ENCODE measurements at regions not wholly inside any gene's neighbourhood (a gene's known extent, or its start where the extent isn't known, plus 50 kb on each side); places are given as distances from the start of the nearest gene placed in this dataset.
"Not testable (repeated sequence)": the region's sequence is repeated elsewhere in the genome, so short reads cannot be mapped to it uniquely, and the experiment has no call there.

DNA sequence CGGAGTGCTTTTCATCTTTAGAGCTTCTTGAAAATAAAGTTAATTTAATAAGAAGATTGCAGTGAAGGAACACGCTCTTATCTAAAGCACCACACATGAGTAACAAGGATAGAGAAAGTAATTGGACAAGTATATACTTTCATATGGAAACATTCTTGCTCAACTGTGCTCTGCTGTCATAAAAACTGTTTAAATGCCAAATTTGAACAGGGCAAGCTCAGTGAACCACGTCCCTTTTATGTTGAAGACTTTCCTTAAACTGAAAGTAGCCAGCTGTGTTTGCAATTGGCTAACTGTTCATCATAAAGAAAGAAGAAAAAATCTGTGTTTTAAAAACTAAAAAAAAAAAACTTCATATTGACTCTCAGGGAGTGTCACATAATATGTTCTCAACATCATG, 1610.7 kb upstream of the C9orf72 start:
- Mint-ChIP-seq H3K27me3 (no peaks in the 10 kb centered on the region), H3K27ac (no peak overlapping the region), H3K4me3 (no peak overlapping the region), H3K4me1 (no peaks in the 10 kb centered on the region), H3K36me3 (no peaks in the 10 kb centered on the region), H3K9me3 (peaks cover 0 to 2% (median 0%) of the 10 kb centered on the region in 9 donors)
- no peak for ATAC-seq
- POLR2A ChIA-PET = no interaction called here
- no peak for DNase-seq

DNA sequence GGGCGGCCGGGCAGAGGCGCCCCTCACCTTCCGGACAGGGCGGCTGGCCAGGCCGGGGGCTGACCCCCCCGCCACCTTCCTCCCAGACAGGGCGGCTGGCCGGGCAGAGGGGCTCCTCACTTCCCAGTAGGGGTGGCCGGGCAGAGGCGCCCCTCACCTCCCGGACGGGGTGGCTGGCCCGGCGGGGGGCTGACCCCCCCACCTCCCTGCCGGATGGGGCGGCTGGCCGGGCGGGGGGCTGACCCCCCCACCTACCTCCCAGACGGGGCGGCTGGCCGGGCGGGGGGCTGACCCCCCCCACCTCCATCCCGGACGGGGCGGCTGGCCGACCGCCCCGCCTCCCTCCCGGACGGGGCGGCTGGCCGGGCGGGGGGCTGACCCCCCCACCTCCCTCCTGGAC, 1615.5 kb upstream of the C9orf72 start:
- H3K9me3 Mint-ChIP-seq, H3K27me3 Mint-ChIP-seq, H3K4me1 Mint-ChIP-seq, ATAC-seq, H3K27ac Mint-ChIP-seq, DNase-seq, H3K4me3 Mint-ChIP-seq, POLR2A ChIA-PET, H3K36me3 Mint-ChIP-seq: not testable (repeated sequence)

DNA sequence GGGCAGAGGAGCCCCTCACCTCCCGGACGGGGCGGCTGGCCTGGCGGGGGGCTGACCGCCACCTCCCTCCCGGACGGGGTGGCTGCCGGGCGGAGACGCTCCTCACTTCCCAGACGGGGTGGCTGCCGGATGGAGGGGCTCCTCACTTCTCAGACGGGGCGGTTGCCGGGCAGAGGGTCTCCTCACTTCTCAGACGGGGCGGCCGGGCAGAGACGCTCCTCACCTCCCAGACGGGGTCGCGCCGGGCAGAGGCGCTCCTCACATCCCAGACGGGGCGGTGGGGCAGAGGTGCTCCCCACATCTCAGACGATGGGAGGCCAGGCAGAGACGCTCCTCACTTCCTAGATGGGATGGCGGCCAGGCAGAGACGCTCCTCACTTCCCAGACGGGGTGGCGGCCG, 1615.9 kb upstream of the C9orf72 start:
- H3K36me3 Mint-ChIP-seq, H3K9me3 Mint-ChIP-seq, H3K27me3 Mint-ChIP-seq, H3K4me1 Mint-ChIP-seq, ATAC-seq, POLR2A ChIA-PET, H3K27ac Mint-ChIP-seq, DNase-seq, H3K4me3 Mint-ChIP-seq: not testable (repeated sequence)

DNA sequence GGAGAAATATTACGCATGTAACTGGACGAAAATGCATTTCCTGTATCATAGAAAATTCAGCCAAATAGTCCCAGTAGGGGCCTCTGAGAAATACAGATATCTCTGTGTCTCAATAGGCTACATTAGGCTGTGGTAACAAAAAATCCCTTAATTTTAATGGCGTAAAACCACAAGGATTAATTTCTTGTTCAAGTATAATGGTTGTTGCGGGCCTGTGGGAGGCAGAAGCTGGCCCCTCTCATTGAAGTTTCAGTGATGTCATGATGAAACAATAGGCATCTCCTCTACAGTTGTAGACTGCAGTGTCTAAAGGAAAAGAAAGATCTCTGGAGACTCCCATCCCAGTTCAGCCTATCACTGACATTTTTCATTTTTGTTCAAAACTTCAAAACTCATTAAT, 1625.6 kb upstream of the C9orf72 start:
- no peak overlapping the region for H3K27ac Mint-ChIP-seq
- no peaks in the 10 kb centered on the region for H3K27me3 Mint-ChIP-seq
- no peak for ATAC-seq
- no peaks in the 10 kb centered on the region for H3K4me1 Mint-ChIP-seq
- no peak overlapping the region for H3K4me3 Mint-ChIP-seq
- DNase-seq = no peak
- H3K9me3 Mint-ChIP-seq = peaks cover 0 to 2% (median 0%) of the 10 kb centered on the region in 9 donors
- POLR2A ChIA-PET = no interaction called here
- H3K36me3 Mint-ChIP-seq = no peaks in the 10 kb centered on the region

DNA sequence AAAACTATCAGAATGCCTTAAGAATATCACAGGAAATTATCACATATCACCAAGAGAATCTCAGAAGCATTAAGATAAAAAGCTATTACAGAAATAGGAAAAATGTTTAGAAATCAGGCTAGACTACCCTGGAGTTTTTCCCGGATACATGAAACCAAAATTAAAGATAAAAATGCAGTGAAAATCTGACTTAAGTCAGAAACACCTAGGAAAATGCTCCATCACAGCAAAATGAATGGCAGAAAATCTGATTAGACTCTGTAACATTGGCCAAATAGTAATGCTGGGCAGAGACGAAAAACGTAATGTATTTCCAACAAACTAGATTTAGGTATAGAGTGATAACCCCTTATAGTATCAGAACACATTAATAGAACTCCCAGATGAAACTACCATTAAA, 1626.7 kb upstream of the C9orf72 start:
- Mint-ChIP-seq H3K27ac (no peak overlapping the region), H3K4me3 (no peak overlapping the region), H3K9me3 (peaks cover 0 to 2% (median 0%) of the 10 kb centered on the region in 9 donors), H3K4me1 (no peaks in the 10 kb centered on the region), H3K27me3 (no peaks in the 10 kb centered on the region), H3K36me3 (no peaks in the 10 kb centered on the region)
- POLR2A ChIA-PET = no interaction called here
- DNase-seq = no peak
- no peak for ATAC-seq

DNA sequence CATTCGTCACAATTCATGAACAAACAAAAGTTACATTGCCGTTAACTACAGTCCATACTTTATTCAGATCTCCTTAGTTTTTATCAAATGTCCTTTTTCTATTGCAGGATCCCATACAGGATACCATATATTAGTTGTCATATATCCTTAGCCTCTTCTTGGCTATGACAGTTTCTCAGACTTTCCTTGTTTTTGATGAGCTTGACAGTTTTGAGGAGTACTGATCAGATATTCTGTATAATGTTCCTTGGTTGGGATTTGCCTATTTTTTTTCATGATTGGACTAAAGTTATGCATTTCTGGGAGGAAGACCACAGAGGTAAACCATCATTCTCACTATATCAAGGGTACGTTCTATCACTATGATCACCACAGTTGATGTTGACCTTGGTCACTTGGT, 1627.4 kb upstream of the C9orf72 start:
- H3K36me3 Mint-ChIP-seq = no peaks in the 10 kb centered on the region
- H3K4me1 Mint-ChIP-seq = no peaks in the 10 kb centered on the region
- H3K4me3 Mint-ChIP-seq = no peak overlapping the region
- H3K9me3 Mint-ChIP-seq = peaks cover 0 to 2% (median 0%) of the 10 kb centered on the region in 9 donors
- H3K27me3 Mint-ChIP-seq = no peaks in the 10 kb centered on the region
- no peak for ATAC-seq
- DNase-seq = no peak
- POLR2A ChIA-PET = no interaction called here
- no peak overlapping the region for H3K27ac Mint-ChIP-seq

DNA sequence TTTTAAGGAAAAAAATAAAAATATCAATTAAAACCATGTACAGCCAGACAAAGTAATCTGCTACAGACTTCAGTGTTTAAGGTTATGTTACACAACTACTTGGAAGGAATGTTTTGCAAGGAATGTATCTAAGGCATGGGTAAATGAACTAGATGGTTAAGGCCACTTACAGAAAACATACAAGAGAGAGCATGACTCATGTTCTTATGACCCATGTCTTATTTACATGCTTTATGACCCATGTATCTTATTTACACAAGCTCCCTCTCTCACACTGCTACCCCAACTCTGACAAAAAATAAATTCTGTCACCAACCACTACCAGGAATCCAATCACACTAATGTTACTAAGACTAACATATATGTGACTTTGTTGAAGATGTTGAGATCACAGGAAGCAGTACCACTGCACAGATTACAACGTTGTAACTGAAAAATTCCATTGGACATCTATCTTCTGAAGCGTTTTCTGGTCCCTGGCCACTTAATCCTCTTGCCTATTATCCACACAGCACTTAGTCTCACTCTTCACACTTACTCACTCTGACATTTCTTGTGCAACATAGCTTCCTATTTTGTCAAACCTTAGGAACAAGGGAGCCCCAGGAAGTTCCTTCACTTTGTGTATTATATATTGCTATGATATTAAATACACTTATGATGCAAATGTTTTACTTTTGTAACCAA, 1630.1 kb upstream of the C9orf72 start:
- DNase-seq (no peak), ATAC-seq (no peak)
- H3K27ac Mint-ChIP-seq = no peak overlapping the region
- peaks cover 0 to 2% (median 0%) of the 10 kb centered on the region in 9 donors for H3K9me3 Mint-ChIP-seq
- no peak overlapping the region for H3K4me3 Mint-ChIP-seq
- POLR2A ChIA-PET = no interaction called here
- no peaks in the 10 kb centered on the region for H3K4me1 Mint-ChIP-seq
- no peaks in the 10 kb centered on the region for H3K36me3 Mint-ChIP-seq
- H3K27me3 Mint-ChIP-seq = peaks cover 0 to 1% (median 0%) of the 10 kb centered on the region in 5 donors

DNA sequence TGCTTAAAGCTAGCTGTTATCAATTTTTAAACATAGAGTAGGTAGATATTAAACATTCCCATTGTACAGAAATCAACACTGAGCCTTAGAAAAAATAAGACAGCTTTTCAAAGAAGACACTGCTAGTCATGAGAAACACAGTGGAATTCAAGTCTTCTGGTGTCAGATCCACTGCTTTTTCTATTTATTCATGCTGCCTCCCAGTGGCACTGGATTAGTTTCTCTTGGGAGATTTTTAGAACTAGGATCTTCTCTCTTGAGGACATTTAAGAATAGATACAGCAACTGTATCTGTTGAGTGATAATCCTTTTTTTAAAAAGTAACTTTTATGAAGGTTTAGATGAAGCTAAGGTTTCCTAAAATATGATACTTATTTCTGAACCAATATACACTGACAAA, 1635.4 kb upstream of the C9orf72 start:
- no peak for ATAC-seq
- Mint-ChIP-seq H3K27me3 (peaks cover 17 to 40% (median 22%) of the 10 kb centered on the region in 5 donors), H3K9me3 (peaks cover 0 to 7% (median 0%) of the 10 kb centered on the region in 9 donors), H3K27ac (no peak overlapping the region), H3K4me1 (peaks cover 8 to 19% (median 12%) of the 10 kb centered on the region in 4 donors), H3K36me3 (no peaks in the 10 kb centered on the region), H3K4me3 (no peak overlapping the region)
- POLR2A ChIA-PET = no interaction called here
- DNase-seq = no peak

DNA sequence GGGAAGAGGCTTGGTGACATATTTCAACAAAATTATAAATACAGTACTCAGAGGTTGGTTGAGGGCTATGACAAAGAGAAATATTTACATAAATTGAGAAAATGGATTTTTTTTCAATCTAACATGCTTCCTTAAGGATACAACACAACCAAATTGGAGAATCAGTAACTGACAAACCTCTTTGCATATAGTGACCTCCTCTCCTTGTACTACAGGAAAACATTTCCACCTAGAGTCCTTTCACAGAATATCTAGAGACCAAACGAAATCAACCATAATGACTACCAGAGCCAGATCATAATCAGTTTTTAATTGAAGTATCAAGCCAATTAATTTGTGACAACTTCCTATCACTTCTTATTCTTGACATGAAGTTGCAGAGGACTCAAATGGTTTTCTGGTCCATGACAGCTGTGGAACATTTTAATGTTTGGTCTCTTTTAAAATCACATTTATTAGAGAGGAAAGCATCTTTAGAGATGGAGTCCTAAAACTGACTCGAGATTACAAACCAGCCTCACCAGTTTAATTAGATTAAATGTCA, 1636.5 kb upstream of the C9orf72 start:
- POLR2A ChIA-PET = no interaction called here
- Mint-ChIP-seq H3K4me1 (peaks cover 13 to 24% (median 16%) of the 10 kb centered on the region in 4 donors), H3K27ac (no peak overlapping the region), H3K36me3 (no peaks in the 10 kb centered on the region), H3K27me3 (peaks cover 19 to 52% (median 34%) of the 10 kb centered on the region in 5 donors), H3K4me3 (no peak overlapping the region), H3K9me3 (peaks cover 0 to 10% (median 0%) of the 10 kb centered on the region in 9 donors)
- no peak for ATAC-seq
- DNase-seq = no peak

DNA sequence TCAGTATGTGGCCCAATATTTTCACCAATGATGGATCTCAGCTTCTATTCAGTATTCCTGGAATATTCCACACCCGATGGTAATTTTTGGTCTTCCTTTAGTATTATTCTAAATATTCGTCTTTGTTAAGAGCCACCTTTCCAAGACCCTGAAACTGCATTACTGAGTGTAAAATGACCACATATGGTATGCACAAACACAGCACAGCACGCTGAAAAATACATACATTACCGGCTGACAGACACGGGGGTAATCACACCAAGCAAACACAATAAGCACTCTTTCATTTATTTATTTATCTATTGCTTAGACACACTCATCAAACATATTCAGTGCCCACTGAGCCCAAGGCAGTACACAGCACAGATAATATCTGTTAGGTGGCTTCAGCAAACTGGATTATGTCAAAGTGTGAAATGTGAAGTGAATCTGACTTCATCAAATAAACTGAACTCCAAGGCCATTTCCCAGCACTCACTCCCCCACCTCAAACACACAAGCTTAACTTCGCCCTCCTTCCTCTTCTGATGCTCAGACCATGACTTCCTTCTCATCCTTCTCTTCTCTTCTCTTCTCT, 1637.8 kb upstream of the C9orf72 start:
- no peak overlapping the region for H3K27ac Mint-ChIP-seq
- peaks cover 13 to 24% (median 16%) of the 10 kb centered on the region in 4 donors for H3K4me1 Mint-ChIP-seq
- POLR2A ChIA-PET = no interaction called here
- peaks cover 26 to 64% (median 40%) of the 10 kb centered on the region in 5 donors for H3K27me3 Mint-ChIP-seq
- peak overlapping the region in 7 of 10 donors; percentile 4 to 64 (median 29) for H3K4me3 Mint-ChIP-seq
- DNase-seq (no peak), ATAC-seq (no peak)
- H3K36me3 Mint-ChIP-seq = peaks cover 0 to 3% (median 0%) of the 10 kb centered on the region in 3 donors
- H3K9me3 Mint-ChIP-seq = peaks cover 0 to 14% (median 0%) of the 10 kb centered on the region in 9 donors

DNA sequence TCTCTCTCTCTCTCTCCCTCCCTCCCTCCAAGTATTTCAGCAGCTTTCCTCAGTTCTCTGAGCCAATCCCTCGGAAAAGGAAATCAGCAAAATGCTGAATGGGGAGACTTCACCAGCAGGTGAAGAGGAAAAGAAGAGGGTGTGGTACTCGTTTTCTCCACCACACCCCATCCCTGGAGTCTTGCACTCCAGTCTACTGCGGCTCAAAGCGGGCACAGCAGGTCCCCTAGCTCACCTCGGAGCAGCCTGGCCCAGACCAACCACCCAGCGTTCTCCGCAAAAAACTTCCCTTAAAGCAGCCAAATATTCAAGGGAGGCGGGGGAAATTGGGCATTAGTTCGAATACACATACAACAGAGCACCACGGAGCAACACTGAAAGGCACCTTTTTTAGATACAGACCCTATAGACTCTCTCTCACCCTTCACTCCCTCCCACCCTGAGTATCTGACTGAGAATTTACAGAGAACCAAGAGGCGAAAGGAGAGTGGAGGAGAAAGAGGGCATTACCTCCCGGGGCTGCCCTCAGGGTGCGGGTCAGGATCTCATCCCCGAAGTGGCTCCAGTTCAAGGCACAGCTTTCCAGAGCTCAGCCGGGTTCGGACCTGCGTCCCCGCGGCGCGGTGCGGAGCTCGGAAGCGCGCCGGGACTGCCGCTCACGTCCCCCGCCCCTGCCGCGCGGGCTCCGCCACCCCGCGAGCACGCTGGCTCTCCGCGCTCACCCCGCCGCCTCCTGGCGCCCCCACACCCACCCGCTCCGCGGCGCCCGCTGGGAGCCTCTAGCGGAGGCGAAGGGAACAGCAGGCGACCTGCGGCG, 1638.5 kb upstream of the C9orf72 start:
- Mint-ChIP-seq H3K36me3 (peaks cover 0 to 3% (median 0%) of the 10 kb centered on the region in 3 donors), H3K27ac (no peak overlapping the region), H3K4me1 (peaks cover 13 to 24% (median 16%) of the 10 kb centered on the region in 4 donors), H3K9me3 (peaks cover 0 to 14% (median 0%) of the 10 kb centered on the region in 9 donors), H3K27me3 (peaks cover 32 to 71% (median 46%) of the 10 kb centered on the region in 5 donors), H3K4me3 (peak overlapping the region; percentile 4 to 64 (median 30))
- ATAC-seq (peak; percentile 77 to 89), DNase-seq (peak in 5 of 10 donors; percentile 18 to 35 (median 34))
- POLR2A ChIA-PET = no interaction called here

DNA sequence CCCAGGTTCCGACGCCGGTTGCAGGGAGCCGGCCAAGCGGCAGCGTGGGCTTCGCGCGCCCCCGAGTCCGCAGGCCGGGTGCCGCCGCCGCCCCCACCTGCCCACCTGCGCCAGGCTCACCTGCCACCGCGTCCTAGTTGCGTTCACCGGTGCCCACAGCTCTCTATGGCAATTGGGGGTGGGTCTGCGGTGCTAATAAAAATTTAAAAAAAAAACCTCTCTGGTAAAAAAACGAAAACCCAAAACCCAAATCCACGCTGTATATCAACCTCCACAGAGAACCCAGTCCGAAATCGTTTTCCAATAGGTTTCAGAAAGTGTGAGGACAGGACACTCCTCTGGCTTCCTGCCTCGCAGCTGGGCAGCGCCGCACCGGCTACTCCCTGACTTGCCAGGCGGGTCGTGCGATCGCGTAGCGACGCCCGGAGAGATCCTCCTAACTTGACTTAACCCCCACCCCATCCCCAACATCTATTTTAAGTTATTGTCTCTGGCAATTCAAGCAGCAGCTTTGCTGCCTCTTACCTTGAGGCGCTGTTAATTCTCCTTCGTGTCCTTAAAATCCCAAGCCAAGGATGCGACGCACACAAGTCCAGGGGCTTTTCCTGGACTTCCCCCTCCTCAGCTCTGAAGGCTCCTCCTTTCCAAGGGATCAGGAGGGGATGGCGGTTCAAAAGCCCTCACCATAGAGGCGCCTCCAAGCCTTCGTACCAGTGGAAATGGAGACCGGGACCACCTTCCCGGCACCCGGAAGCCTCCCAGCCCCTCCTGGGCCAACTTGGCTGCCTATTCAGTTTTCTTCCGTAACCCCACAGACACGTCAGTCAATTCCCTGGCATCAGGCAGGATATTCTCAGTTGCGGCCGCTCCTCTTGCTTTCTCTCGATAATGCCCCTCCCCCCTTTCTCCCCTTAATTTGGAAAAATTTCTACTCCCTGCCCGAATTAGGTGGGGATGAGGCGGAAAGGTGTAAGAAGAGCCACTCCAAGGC, 1639.4 kb upstream of the C9orf72 start:
- Mint-ChIP-seq H3K4me1 (peaks cover 13 to 24% (median 16%) of the 10 kb centered on the region in 4 donors), H3K4me3 (peak overlapping the region; percentile 39 to 84 (median 72)), H3K36me3 (peaks cover 0 to 3% (median 0%) of the 10 kb centered on the region in 3 donors), H3K9me3 (peaks cover 0 to 14% (median 1%) of the 10 kb centered on the region in 9 donors), H3K27me3 (peaks cover 33 to 74% (median 51%) of the 10 kb centered on the region in 5 donors), H3K27ac (peak overlapping the region in 2 of 10 donors; percentile 24 to 55)
- POLR2A ChIA-PET = no interaction called here
- ATAC-seq (peak in 1 of 2 donors; percentile 25), DNase-seq (peak in 1 of 10 donors; percentile 24)

Measured in naive thymus-derived CD8-positive, alpha-beta T cell (primary cell).